NOMO-1 treated with DMSO at 0.1 percent for 48 hours (cell line): ENCODE measurements at regions not wholly inside any gene's neighbourhood (a gene's known extent, or its start where the extent isn't known, plus 50 kb on each side); places are given as distances from the start of the nearest gene placed in this dataset.
A peak's percentile ranks its signal among the peaks of the same experiment; 100 is the strongest.

Experiments
- DNase-seq: peaks from one replicate; lab custom pipeline; 2025; ENCODE audit not compliant: unreplicated experiment; lab: John Stamatoyannopoulos, UW

GRCh38 chr3:24639481-24640329 lies 145.1 kb upstream of the THRB start:
- no peak for DNase-seq

- no peak for DNase-seq
Measured at GRCh38 chr3:24640330-24640877, 145.8 kb upstream of the THRB start.

GRCh38 chr3:24641628-24642027 lies 147.0 kb upstream of the THRB start:
- no peak for DNase-seq

- no peak for DNase-seq
Measured at GRCh38 chr3:24645047-24645446, 150.4 kb upstream of the THRB start.

GRCh38 chr3:24646790-24647189 lies 152.1 kb upstream of the THRB start:
- no peak for DNase-seq

GRCh38 chr3:24648063-24648462 lies 153.4 kb upstream of the THRB start:
- no peak for DNase-seq

GRCh38 chr3:24650839-24651238 lies 156.2 kb upstream of the THRB start:
- no peak for DNase-seq

- no peak for DNase-seq
Measured at GRCh38 chr3:24657870-24658510, 163.3 kb upstream of the THRB start.

GRCh38 chr3:24661175-24661584 lies 166.5 kb upstream of the THRB start:
- peak; percentile 38 for DNase-seq

GRCh38 chr3:24662449-24663345 lies 168.0 kb upstream of the THRB start:
- no peak for DNase-seq

GRCh38 chr3:24663406-24663805 lies 168.8 kb upstream of the THRB start:
- no peak for DNase-seq

- no peak for DNase-seq
Measured at GRCh38 chr3:24668039-24668438, 173.4 kb upstream of the THRB start.

GRCh38 chr3:24670871-24671270 lies 176.2 kb upstream of the THRB start:
- DNase-seq = no peak

GRCh38 chr3:24673596-24673995 lies 178.9 kb upstream of the THRB start:
- DNase-seq = no peak

GRCh38 chr3:24674261-24674660 lies 179.6 kb upstream of the THRB start:
- no peak for DNase-seq

GRCh38 chr3:24678021-24678420 lies 183.4 kb upstream of the THRB start:
- DNase-seq = peak; percentile 51

GRCh38 chr3:24678421-24678865 lies 183.8 kb upstream of the THRB start:
- DNase-seq = peak; percentile 65

- no peak for DNase-seq
Measured at GRCh38 chr3:24679429-24679828, 184.8 kb upstream of the THRB start.

- peak; percentile 47 for DNase-seq
Measured at GRCh38 chr3:24680214-24680967, 185.7 kb upstream of the THRB start.

GRCh38 chr3:24682141-24682547 lies 187.5 kb upstream of the THRB start:
- DNase-seq = no peak
